IPS-18a (cell line): ENCODE measurements at regions not wholly inside any gene's neighbourhood (a gene's known extent, or its start where the extent isn't known, plus 50 kb on each side); places are given as distances from the start of the nearest gene placed in this dataset.

Experiments
- H3K27ac ChIP-seq: one replicate; pipeline ENCODE4 v1.5.1; 2013; ENCODE audit warnings: low read length
- H3K27me3 ChIP-seq: one replicate; pipeline ENCODE4 v1.6.1; 2013; ENCODE audit warnings: mild to moderate bottlenecking, low read length; ENCODE audit not compliant: control insufficient read depth, insufficient read depth
- H3K36me3 ChIP-seq: one replicate; pipeline ENCODE4 v1.6.1; 2013; ENCODE audit warnings: low read depth, low read length; ENCODE audit not compliant: control insufficient read depth
- H3K4me1 ChIP-seq: one replicate; pipeline ENCODE4 v1.6.1; 2013; ENCODE audit warnings: low read depth, low read length; ENCODE audit not compliant: control insufficient read depth
- H3K4me3 ChIP-seq: one replicate; pipeline ENCODE4 v1.5.1; 2013; ENCODE audit warnings: low read length
- H3K9ac ChIP-seq: one replicate; pipeline ENCODE4 v1.6.1; 2013; ENCODE audit warnings: mild to moderate bottlenecking, low read length, moderate library complexity
- H3K9me3 ChIP-seq: one replicate; pipeline ENCODE4 v1.6.1; 2013; ENCODE audit warnings: low read depth, low read length; ENCODE audit not compliant: control insufficient read depth

- Histone ChIP-seq H3K9ac (no peak overlapping the region), H3K4me3 (no peak overlapping the region), H3K27ac (no peak overlapping the region), H3K36me3 (no peaks in the 10 kb centered on the region), H3K9me3 (no peaks in the 10 kb centered on the region), H3K27me3 (no peaks in the 10 kb centered on the region), H3K4me1 (no peaks in the 10 kb centered on the region)
These were observed 343.5 kb downstream of the AACS start for GRCh38 chr12:125408718-125409117.

GRCh38 chr12:125412506-125412905 is 347.3 kb downstream of the AACS start:
- Histone ChIP-seq H3K27me3 (no peaks in the 10 kb centered on the region), H3K36me3 (no peaks in the 10 kb centered on the region), H3K9ac (no peak overlapping the region), H3K4me3 (no peak overlapping the region), H3K9me3 (no peaks in the 10 kb centered on the region), H3K27ac (no peak overlapping the region), H3K4me1 (no peaks in the 10 kb centered on the region)

- H3K9me3 ChIP-seq, result no peaks in the 10 kb centered on the region
- no peak overlapping the region for H3K4me3 ChIP-seq
- no peaks in the 10 kb centered on the region for H3K36me3 ChIP-seq
- H3K27ac ChIP-seq, result no peak overlapping the region
- H3K4me1 ChIP-seq, result no peaks in the 10 kb centered on the region
- H3K27me3 ChIP-seq, result no peaks in the 10 kb centered on the region
- H3K9ac ChIP-seq, result no peak overlapping the region
These were observed 352.2 kb downstream of the AACS start for GRCh38 chr12:125417446-125417845.

- Histone ChIP-seq H3K4me1 (no peaks in the 10 kb centered on the region), H3K4me3 (no peak overlapping the region), H3K36me3 (no peaks in the 10 kb centered on the region), H3K9ac (no peak overlapping the region), H3K9me3 (no peaks in the 10 kb centered on the region), H3K27ac (no peak overlapping the region), H3K27me3 (no peaks in the 10 kb centered on the region)
These were observed 353.8 kb downstream of the AACS start for GRCh38 chr12:125418902-125419564.

GRCh38 chr12:125424909-125425308 is 359.7 kb downstream of the AACS start:
- Histone ChIP-seq H3K36me3 (no peaks in the 10 kb centered on the region), H3K4me3 (no peak overlapping the region), H3K27me3 (no peaks in the 10 kb centered on the region), H3K27ac (no peak overlapping the region), H3K4me1 (no peaks in the 10 kb centered on the region), H3K9me3 (no peaks in the 10 kb centered on the region), H3K9ac (no peak overlapping the region)

- no peak overlapping the region for H3K9ac ChIP-seq
- no peaks in the 10 kb centered on the region for H3K4me1 ChIP-seq
- no peaks in the 10 kb centered on the region for H3K9me3 ChIP-seq
- no peaks in the 10 kb centered on the region for H3K36me3 ChIP-seq
- H3K4me3 ChIP-seq, result no peak overlapping the region
- H3K27me3 ChIP-seq, result no peaks in the 10 kb centered on the region
- H3K27ac ChIP-seq, result no peak overlapping the region
These were observed 366.3 kb downstream of the AACS start for GRCh38 chr12:125431516-125431915.

- no peaks in the 10 kb centered on the region for H3K36me3 ChIP-seq
- no peak overlapping the region for H3K9ac ChIP-seq
- H3K9me3 ChIP-seq, result no peaks in the 10 kb centered on the region
- H3K27ac ChIP-seq, result no peak overlapping the region
- H3K27me3 ChIP-seq, result no peaks in the 10 kb centered on the region
- no peaks in the 10 kb centered on the region for H3K4me1 ChIP-seq
- no peak overlapping the region for H3K4me3 ChIP-seq
These were observed 368.9 kb downstream of the AACS start for GRCh38 chr12:125434131-125434530.

- Histone ChIP-seq H3K9me3 (no peaks in the 10 kb centered on the region), H3K9ac (no peak overlapping the region), H3K27ac (no peak overlapping the region), H3K4me1 (no peaks in the 10 kb centered on the region), H3K27me3 (no peaks in the 10 kb centered on the region), H3K4me3 (no peak overlapping the region), H3K36me3 (no peaks in the 10 kb centered on the region)
These were observed 369.8 kb downstream of the AACS start for GRCh38 chr12:125434936-125435443.

- Histone ChIP-seq H3K27me3 (no peaks in the 10 kb centered on the region), H3K27ac (no peak overlapping the region), H3K9ac (no peak overlapping the region), H3K4me1 (no peaks in the 10 kb centered on the region), H3K4me3 (no peak overlapping the region), H3K9me3 (no peaks in the 10 kb centered on the region), H3K36me3 (no peaks in the 10 kb centered on the region)
These were observed 370.6 kb downstream of the AACS start for GRCh38 chr12:125435871-125436270.

- Histone ChIP-seq H3K27me3 (no peaks in the 10 kb centered on the region), H3K4me3 (no peak overlapping the region), H3K27ac (no peak overlapping the region), H3K36me3 (no peaks in the 10 kb centered on the region), H3K4me1 (no peaks in the 10 kb centered on the region), H3K9ac (no peak overlapping the region), H3K9me3 (no peaks in the 10 kb centered on the region)
These were observed 371.5 kb downstream of the AACS start for GRCh38 chr12:125436686-125437085.

GRCh38 chr12:125440399-125440798 is 375.2 kb downstream of the AACS start:
- Histone ChIP-seq H3K4me1 (peaks cover 3% of the 10 kb centered on the region), H3K4me3 (no peak overlapping the region), H3K9me3 (no peaks in the 10 kb centered on the region), H3K27me3 (no peaks in the 10 kb centered on the region), H3K9ac (no peak overlapping the region), H3K36me3 (no peaks in the 10 kb centered on the region), H3K27ac (no peak overlapping the region)

GRCh38 chr12:125443341-125443740 is 378.1 kb downstream of the AACS start:
- H3K4me1 ChIP-seq, result peaks cover 3% of the 10 kb centered on the region
- H3K27ac ChIP-seq, result no peak overlapping the region
- no peaks in the 10 kb centered on the region for H3K27me3 ChIP-seq
- no peak overlapping the region for H3K4me3 ChIP-seq
- no peaks in the 10 kb centered on the region for H3K36me3 ChIP-seq
- H3K9ac ChIP-seq, result no peak overlapping the region
- H3K9me3 ChIP-seq, result no peaks in the 10 kb centered on the region
